GM10248 (cell line): ENCODE measurements at regions not wholly inside any gene's neighbourhood (a gene's known extent, or its start where the extent isn't known, plus 50 kb on each side); places are given as distances from the start of the nearest gene placed in this dataset.

Source experiments
- CTCF ChIA-PET: fragments of 300-600 bp; sonication (Branson Sonifier 250); formaldehyde crosslinking; extraction: SDS; loops from one replicate; lab custom pipeline; 2021; ENCODE audit warnings: antibody characterized with exemption; lab: Yijun Ruan, JAX
- POLR2A ChIA-PET: fragments of 350-650 bp; sonication (Branson Sonifier 250); formaldehyde crosslinking; extraction: SDS; loops from one replicate; lab custom pipeline; 2020; ENCODE audit warnings: antibody characterized with exemption; lab: Yijun Ruan, JAX
- DNase-seq: peaks from one replicate; pipeline ENCODE4 v3.0.0; 2012; ENCODE audit errors: extremely low spot score
- CTCF ChIP-seq: IDR thresholded peaks from 2 replicates; pipeline ENCODE4 v1.5.1; 2012; ENCODE audit warnings: mild to moderate bottlenecking, low read depth; ENCODE audit errors: extremely low read depth, missing control alignments, control extremely low read depth

DNA sequence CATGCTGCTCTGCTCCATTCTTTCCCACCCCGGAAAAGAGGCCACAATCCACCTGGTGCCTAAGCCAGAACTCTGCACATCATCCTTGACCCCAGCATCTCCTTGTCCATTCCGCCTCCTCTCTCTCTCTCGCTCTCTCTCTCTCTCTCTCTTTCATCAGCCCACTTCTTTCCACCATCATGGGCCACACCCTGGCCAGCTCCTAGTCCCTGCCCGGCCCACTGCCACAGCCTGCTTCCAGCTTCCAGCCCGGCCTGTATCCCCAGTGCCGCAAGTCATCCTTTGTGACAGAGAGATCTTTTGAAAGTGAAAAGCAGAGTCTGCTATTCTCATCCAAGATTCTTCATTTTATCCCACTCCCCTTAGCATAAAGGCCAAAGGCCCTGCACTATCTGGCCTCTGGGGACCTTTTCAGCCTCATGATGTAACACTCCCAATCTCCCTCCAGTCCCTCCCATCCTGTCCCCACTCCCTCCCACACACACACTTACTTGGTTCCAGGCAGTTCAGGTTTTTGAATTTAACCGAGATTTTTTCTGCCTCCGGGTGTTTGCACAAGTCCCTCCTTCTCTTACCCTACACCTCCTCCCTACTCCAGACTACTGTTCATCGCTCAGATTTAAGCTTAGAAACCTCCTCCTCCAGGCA is 214.0 kb downstream of the EN1 start:
- ChIA-PET CTCF (interaction anchor here (1.5 kb wide), 1 partner anchor 12 kb away, joined by 3 read pairs; no protein-coding TSS in a partner anchor), POLR2A (no interaction called here)
- no peak for TF ChIP-seq CTCF
- DNase-seq, result no peak

DNA sequence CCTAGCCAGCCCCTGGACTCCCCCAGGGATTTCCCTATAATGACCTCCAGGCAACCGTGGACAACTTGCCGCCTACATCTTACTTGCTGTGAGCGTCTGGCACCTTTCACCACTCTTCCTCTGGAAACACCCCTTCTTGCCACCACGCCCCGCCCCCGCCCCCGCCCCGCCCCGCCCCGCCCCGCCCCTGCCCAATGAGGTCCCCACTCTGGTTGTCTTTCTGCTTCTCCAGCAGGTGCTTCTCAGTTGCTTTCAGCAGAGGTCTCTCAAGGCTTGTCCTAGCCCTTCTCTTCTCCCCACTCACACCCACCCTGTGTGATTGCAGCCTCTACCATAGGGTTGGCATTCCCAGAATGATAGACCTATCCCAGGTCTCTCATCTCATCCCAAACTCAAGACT is 214.5 kb downstream of the EN1 start:
- CTCF ChIA-PET, result no interaction called here
- POLR2A ChIA-PET, result no interaction called here
- no peak for DNase-seq
- TF ChIP-seq CTCF, result no peak

- CTCF ChIA-PET, result interaction anchor here (0.7 kb wide), 1 partner anchor 48 kb away, joined by 3 read pairs; no protein-coding TSS in a partner anchor
- POLR2A ChIA-PET, result no interaction called here
- DNase-seq, result no peak
- no peak for TF ChIP-seq CTCF
Observed at GRCh38 chr2:118627156-118627555, 220.3 kb downstream of the EN1 start.

DNA sequence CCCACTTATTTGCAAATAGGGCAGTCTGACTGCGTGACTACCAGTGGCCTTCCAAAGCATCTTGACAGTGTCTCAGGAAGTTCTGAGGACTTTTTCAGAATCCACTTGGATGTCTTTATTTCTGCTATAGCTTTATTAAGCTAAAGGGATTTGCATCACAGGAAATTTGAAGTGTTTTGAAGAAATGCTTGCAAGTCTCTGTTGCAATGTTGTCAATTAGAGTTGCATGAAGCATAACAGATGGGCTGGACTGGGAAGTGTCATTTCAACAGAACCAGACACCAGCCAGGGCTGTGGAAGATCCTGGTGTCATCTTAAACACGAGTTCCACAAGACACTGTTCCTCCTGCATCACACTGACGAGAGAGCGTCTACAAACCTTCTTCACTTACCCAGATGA is 224.5 kb downstream of the EN1 start:
- TF ChIP-seq CTCF, result no peak
- ChIA-PET POLR2A (no interaction called here), CTCF (interaction anchor here (0.6 to 1.0 kb wide), 2 partner anchors 9 to 219 kb away, joined by 3 read pairs; no protein-coding TSS in a partner anchor)
- no peak for DNase-seq

GRCh38 chr2:118622108-118622507 is 225.3 kb downstream of the EN1 start:
- no peak for TF ChIP-seq CTCF
- CTCF ChIA-PET, result interaction anchor here (0.6 to 1.0 kb wide), 2 partner anchors 8 to 218 kb away, joined by 3 read pairs; no protein-coding TSS in a partner anchor
- POLR2A ChIA-PET, result no interaction called here
- no peak for DNase-seq

DNA sequence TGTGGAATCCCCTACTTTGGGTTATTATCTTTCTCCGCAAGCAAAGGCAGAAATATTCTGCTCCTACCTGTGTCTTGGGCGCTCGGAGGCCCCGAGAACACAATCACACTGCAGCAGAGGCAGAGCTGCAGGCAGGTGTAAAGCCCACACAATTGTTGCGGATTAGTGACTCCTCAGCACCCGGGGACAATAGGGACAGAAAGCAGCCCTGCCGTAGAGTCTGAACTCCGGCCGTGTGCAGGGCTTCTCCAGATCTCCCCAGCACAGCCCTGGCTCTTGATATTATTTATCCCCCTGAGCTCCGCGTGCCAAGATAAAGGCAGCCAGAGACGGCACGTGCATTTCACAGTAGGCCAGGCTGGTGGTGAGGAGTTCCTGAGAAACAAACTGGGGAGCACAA is 229.2 kb downstream of the EN1 start:
- CTCF ChIA-PET, result interaction anchor here (1.4 kb wide), 1 partner anchor 16 kb away, joined by 3 read pairs; no protein-coding TSS in a partner anchor
- no peak for TF ChIP-seq CTCF

More for the DNA sequence above, 229.2 kb downstream of the EN1 start:
- POLR2A ChIA-PET, result no interaction called here
- no peak for DNase-seq
